ENCODE measurements at regions not wholly inside any gene's neighbourhood (a gene's known extent, or its start where the extent isn't known, plus 50 kb on each side); places are given as distances from the start of the nearest gene placed in this dataset.

- TF ChIP-seq POLR2A (IDR thresholded peaks at IDR 0.05; ENCODE audit: low read length), result no peak
- TF ChIP-seq NFE2L2 (conservative IDR thresholded peaks at IDR 0.05; ENCODE audit: low read length), result no peak
- TF ChIP-seq, protein P1, sequence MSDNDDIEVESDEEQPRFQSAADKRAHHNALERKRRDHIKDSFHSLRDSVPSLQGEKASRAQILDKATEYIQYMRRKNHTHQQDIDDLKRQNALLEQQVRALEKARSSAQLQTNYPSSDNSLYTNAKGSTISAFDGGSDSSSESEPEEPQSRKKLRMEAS (IDR thresholded peaks at IDR 0.05), result no peak
- TF ChIP-seq, protein P2, sequence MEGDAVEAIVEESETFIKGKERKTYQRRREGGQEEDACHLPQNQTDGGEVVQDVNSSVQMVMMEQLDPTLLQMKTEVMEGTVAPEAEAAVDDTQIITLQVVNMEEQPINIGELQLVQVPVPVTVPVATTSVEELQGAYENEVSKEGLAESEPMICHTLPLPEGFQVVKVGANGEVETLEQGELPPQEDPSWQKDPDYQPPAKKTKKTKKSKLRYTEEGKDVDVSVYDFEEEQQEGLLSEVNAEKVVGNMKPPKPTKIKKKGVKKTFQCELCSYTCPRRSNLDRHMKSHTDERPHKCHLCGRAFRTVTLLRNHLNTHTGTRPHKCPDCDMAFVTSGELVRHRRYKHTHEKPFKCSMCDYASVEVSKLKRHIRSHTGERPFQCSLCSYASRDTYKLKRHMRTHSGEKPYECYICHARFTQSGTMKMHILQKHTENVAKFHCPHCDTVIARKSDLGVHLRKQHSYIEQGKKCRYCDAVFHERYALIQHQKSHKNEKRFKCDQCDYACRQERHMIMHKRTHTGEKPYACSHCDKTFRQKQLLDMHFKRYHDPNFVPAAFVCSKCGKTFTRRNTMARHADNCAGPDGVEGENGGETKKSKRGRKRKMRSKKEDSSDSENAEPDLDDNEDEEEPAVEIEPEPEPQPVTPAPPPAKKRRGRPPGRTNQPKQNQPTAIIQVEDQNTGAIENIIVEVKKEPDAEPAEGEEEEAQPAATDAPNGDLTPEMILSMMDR (IDR thresholded peaks at IDR 0.05), result no peak
- no peak for TF ChIP-seq ESRRA (IDR thresholded peaks at IDR 0.05; ENCODE audit: borderline replicate concordance, low read length)
- TF ChIP-seq MYC (IDR thresholded peaks at IDR 0.05; ENCODE audit: borderline replicate concordance, low read length), result no peak
- TF ChIP-seq, protein P3, sequence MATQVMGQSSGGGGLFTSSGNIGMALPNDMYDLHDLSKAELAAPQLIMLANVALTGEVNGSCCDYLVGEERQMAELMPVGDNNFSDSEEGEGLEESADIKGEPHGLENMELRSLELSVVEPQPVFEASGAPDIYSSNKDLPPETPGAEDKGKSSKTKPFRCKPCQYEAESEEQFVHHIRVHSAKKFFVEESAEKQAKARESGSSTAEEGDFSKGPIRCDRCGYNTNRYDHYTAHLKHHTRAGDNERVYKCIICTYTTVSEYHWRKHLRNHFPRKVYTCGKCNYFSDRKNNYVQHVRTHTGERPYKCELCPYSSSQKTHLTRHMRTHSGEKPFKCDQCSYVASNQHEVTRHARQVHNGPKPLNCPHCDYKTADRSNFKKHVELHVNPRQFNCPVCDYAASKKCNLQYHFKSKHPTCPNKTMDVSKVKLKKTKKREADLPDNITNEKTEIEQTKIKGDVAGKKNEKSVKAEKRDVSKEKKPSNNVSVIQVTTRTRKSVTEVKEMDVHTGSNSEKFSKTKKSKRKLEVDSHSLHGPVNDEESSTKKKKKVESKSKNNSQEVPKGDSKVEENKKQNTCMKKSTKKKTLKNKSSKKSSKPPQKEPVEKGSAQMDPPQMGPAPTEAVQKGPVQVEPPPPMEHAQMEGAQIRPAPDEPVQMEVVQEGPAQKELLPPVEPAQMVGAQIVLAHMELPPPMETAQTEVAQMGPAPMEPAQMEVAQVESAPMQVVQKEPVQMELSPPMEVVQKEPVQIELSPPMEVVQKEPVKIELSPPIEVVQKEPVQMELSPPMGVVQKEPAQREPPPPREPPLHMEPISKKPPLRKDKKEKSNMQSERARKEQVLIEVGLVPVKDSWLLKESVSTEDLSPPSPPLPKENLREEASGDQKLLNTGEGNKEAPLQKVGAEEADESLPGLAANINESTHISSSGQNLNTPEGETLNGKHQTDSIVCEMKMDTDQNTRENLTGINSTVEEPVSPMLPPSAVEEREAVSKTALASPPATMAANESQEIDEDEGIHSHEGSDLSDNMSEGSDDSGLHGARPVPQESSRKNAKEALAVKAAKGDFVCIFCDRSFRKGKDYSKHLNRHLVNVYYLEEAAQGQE (IDR thresholded peaks at IDR 0.05), result no peak
- no peak for TF ChIP-seq SMC3 (IDR thresholded peaks at IDR 0.05)
- TF ChIP-seq, protein P4, sequence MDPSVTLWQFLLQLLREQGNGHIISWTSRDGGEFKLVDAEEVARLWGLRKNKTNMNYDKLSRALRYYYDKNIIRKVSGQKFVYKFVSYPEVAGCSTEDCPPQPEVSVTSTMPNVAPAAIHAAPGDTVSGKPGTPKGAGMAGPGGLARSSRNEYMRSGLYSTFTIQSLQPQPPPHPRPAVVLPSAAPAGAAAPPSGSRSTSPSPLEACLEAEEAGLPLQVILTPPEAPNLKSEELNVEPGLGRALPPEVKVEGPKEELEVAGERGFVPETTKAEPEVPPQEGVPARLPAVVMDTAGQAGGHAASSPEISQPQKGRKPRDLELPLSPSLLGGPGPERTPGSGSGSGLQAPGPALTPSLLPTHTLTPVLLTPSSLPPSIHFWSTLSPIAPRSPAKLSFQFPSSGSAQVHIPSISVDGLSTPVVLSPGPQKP (IDR thresholded peaks at IDR 0.05; ENCODE audit: low read depth, low read length), result no peak
- TF ChIP-seq ZC3H11A (IDR thresholded peaks at IDR 0.05), result no peak
- no peak for TF ChIP-seq EP300 (IDR thresholded peaks at IDR 0.05)
- no peak for TF ChIP-seq MAZ (IDR thresholded peaks at IDR 0.05; ENCODE audit: borderline replicate concordance, low read depth, low read length)
These were observed 177.2 kb downstream of the EN1 start for GRCh38 chr2:118670276-118670675.
